NCI-H1436 (cell line): ENCODE measurements at regions not wholly inside any gene's neighbourhood (a gene's known extent, or its start where the extent isn't known, plus 50 kb on each side); places are given as distances from the start of the nearest gene placed in this dataset.
"Not testable (repeated sequence)": the region's sequence is repeated elsewhere in the genome, so short reads cannot be mapped to it uniquely, and the experiment has no call there.

Source experiments
- DNase-seq: peaks from one replicate; lab custom pipeline; 2025; lab: John Stamatoyannopoulos, UW

GRCh38 chr2:53206226-53206625 is 561.4 kb upstream of the CHAC2 start:
- not testable (repeated sequence) for DNase-seq

GRCh38 chr2:53202063-53202462 is 565.5 kb upstream of the CHAC2 start:
- no peak for DNase-seq

- no peak for DNase-seq
Observed at GRCh38 chr2:53200072-53200471, 567.5 kb upstream of the CHAC2 start.

GRCh38 chr2:53188851-53189510 is 578.6 kb upstream of the CHAC2 start:
- DNase-seq: no peak

- DNase-seq: no peak
Observed at GRCh38 chr2:53183581-53183980, 584.0 kb upstream of the CHAC2 start.

GRCh38 chr2:53182601-53183000 is 585.0 kb upstream of the CHAC2 start:
- no peak for DNase-seq

GRCh38 chr2:53181759-53182158 is 585.8 kb upstream of the CHAC2 start:
- no peak for DNase-seq

- DNase-seq: no peak
Observed at GRCh38 chr2:53177327-53177726, 590.3 kb upstream of the CHAC2 start.

- no peak for DNase-seq
Observed at GRCh38 chr2:53174539-53174938, 593.1 kb upstream of the CHAC2 start.

GRCh38 chr2:53173698-53174455 is 593.7 kb upstream of the CHAC2 start:
- DNase-seq: no peak

- DNase-seq: no peak
Observed at GRCh38 chr2:53173091-53173490, 594.5 kb upstream of the CHAC2 start.

- DNase-seq: no peak
Observed at GRCh38 chr2:53170466-53170865, 597.1 kb upstream of the CHAC2 start.

GRCh38 chr2:53167227-53167626 is 600.4 kb upstream of the CHAC2 start:
- DNase-seq: no peak

GRCh38 chr2:53150146-53150545 is 617.5 kb upstream of the CHAC2 start:
- DNase-seq: no peak

- DNase-seq: no peak
Observed at GRCh38 chr2:53148221-53148620, 619.4 kb upstream of the CHAC2 start.

- DNase-seq: no peak
Observed at GRCh38 chr2:53131416-53131815, 636.2 kb upstream of the CHAC2 start.

GRCh38 chr2:53130441-53130943 is 637.1 kb upstream of the CHAC2 start:
- no peak for DNase-seq

GRCh38 chr2:53129851-53130250 is 637.8 kb upstream of the CHAC2 start:
- no peak for DNase-seq

- DNase-seq: no peak
Observed at GRCh38 chr2:53127061-53127650, 640.4 kb upstream of the CHAC2 start.

- DNase-seq: no peak
Observed at GRCh38 chr2:53114991-53115390, 652.6 kb upstream of the CHAC2 start.

- DNase-seq: no peak
Observed at GRCh38 chr2:53114582-53114981, 653.0 kb upstream of the CHAC2 start.

- not testable (repeated sequence) for DNase-seq
Observed at GRCh38 chr2:53112408-53112807, 655.2 kb upstream of the CHAC2 start.

- DNase-seq: no peak
Observed at GRCh38 chr2:53111406-53111805, 656.2 kb upstream of the CHAC2 start.
